ENCODE measurements at regions not wholly inside any gene's neighbourhood (a gene's known extent, or its start where the extent isn't known, plus 50 kb on each side); places are given as distances from the start of the nearest gene placed in this dataset.

- no peaks in the 10 kb centered on the region for H3K36me3 Mint-ChIP-seq
- H3K9me3 Mint-ChIP-seq, result peaks cover 4% of the 10 kb centered on the region
- H3K27ac Mint-ChIP-seq, result no peak overlapping the region
- no peaks in the 10 kb centered on the region for H3K4me1 Mint-ChIP-seq
- DNase-seq (ENCODE audit: low spot score in 2 of 2, unreplicated experiment in 2 of 2), result no peak
- H3K27me3 Mint-ChIP-seq (ENCODE audit: low read depth), result peaks cover 16% of the 10 kb centered on the region
- no peak overlapping the region for H3K4me3 Mint-ChIP-seq
- TF ChIP-seq CTCF (IDR thresholded peaks at IDR 0.05; ENCODE audit: unreplicated experiment), result no peak
Observed at GRCh38 chr9:1717882-1718281, 297.3 kb upstream of the SMARCA2 start.

GRCh38 chr9:1718836-1719235 lies 296.3 kb upstream of the SMARCA2 start:
- no peaks in the 10 kb centered on the region for H3K36me3 Mint-ChIP-seq
- no peak for DNase-seq (ENCODE audit: low spot score in 2 of 2, unreplicated experiment in 2 of 2)
- H3K27ac Mint-ChIP-seq, result no peak overlapping the region
- no peak for TF ChIP-seq CTCF (IDR thresholded peaks at IDR 0.05; ENCODE audit: unreplicated experiment)
- peaks cover 4% of the 10 kb centered on the region for H3K9me3 Mint-ChIP-seq
- no peaks in the 10 kb centered on the region for H3K4me1 Mint-ChIP-seq
- peaks cover 16% of the 10 kb centered on the region for H3K27me3 Mint-ChIP-seq (ENCODE audit: low read depth)
- no peak overlapping the region for H3K4me3 Mint-ChIP-seq

GRCh38 chr9:1721196-1721595 lies 294.0 kb upstream of the SMARCA2 start:
- Mint-ChIP-seq H3K4me1 (no peaks in the 10 kb centered on the region), H3K36me3 (no peaks in the 10 kb centered on the region), H3K9me3 (peaks cover 4% of the 10 kb centered on the region), H3K27ac (no peak overlapping the region), H3K4me3 (no peak overlapping the region), H3K27me3 (ENCODE audit: low read depth) (peaks cover 17% of the 10 kb centered on the region)
- DNase-seq (ENCODE audit: low spot score in 2 of 2, unreplicated experiment in 2 of 2), result no peak
- no peak for TF ChIP-seq CTCF (IDR thresholded peaks at IDR 0.05; ENCODE audit: unreplicated experiment)

GRCh38 chr9:1722404-1722803 lies 292.7 kb upstream of the SMARCA2 start:
- Mint-ChIP-seq H3K9me3 (peaks cover 4% of the 10 kb centered on the region), H3K4me3 (no peak overlapping the region), H3K27me3 (ENCODE audit: low read depth) (peaks cover 20% of the 10 kb centered on the region), H3K4me1 (no peaks in the 10 kb centered on the region), H3K36me3 (no peaks in the 10 kb centered on the region), H3K27ac (no peak overlapping the region)
- TF ChIP-seq CTCF (IDR thresholded peaks at IDR 0.05; ENCODE audit: unreplicated experiment), result no peak
- DNase-seq (ENCODE audit: low spot score in 2 of 2, unreplicated experiment in 2 of 2), result no peak

- TF ChIP-seq CTCF (IDR thresholded peaks at IDR 0.05; ENCODE audit: unreplicated experiment), result no peak
- no peak overlapping the region for H3K27ac Mint-ChIP-seq
- DNase-seq (ENCODE audit: low spot score in 2 of 2, unreplicated experiment in 2 of 2), result no peak
Observed at GRCh38 chr9:1723522-1724015, 291.6 kb upstream of the SMARCA2 start.

More at GRCh38 chr9:1723522-1724015, 291.6 kb upstream of the SMARCA2 start:
- H3K4me3 Mint-ChIP-seq, result no peak overlapping the region
- H3K9me3 Mint-ChIP-seq, result peaks cover 4% of the 10 kb centered on the region
- H3K27me3 Mint-ChIP-seq (ENCODE audit: low read depth), result peaks cover 16% of the 10 kb centered on the region
- H3K36me3 Mint-ChIP-seq, result no peaks in the 10 kb centered on the region
- H3K4me1 Mint-ChIP-seq, result no peaks in the 10 kb centered on the region

Data from mesothelial cell of epicardium (in vitro differentiated cells).